ENCODE measurements at regions not wholly inside any gene's neighbourhood (a gene's known extent, or its start where the extent isn't known, plus 50 kb on each side); places are given as distances from the start of the nearest gene placed in this dataset.

DNA sequence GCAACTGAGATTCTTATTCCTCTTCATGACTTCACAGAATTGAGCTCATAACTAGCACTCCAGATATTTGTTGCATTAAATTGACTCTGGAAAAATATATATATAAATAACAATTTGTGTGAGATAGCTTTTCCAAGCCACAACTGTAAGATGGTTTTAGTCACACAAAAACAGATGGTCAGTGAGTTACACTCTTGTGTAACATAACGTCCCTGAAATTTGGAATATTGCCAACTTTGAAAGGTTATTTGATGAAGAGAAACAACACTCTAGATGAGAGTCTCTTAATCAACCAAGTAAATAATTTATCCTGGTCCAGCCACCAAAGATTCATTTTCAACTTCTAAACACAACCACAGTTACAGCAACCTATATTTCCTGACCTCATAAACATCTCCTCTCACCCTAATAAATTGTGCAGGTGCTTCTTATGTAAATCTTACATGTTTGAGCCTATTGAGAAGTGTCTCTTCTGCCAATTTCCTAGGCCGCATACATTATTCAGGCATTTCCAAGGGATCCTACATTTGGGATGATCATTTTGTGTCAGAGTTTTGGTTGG, 84.9 kb upstream of the ACP3 start:
- Histone ChIP-seq H3K27ac (ENCODE audit: low read length) (no peak overlapping the region), H3K4me2 (ENCODE audit: low read length) (no peak overlapping the region), H3K9ac (ENCODE audit: low read length) (no peak overlapping the region), H3K9me3 (ENCODE audit: low read length) (no peaks in the 10 kb centered on the region), H2AFZ (ENCODE audit: low read depth, low read length) (no peak overlapping the region), H3K9me2 (ENCODE audit: insufficient read depth, low read length) (no peaks in the 10 kb centered on the region), H3K79me2 (replicated peaks; ENCODE audit: insufficient read depth, low read length) (no peaks in the 10 kb centered on the region), H3F3A (ENCODE audit: insufficient read depth, low read length, poor library complexity, severe bottlenecking) (no peaks in the 10 kb centered on the region), H3K27me3 (ENCODE audit: insufficient read depth, low read depth, low read length) (no peaks in the 10 kb centered on the region), H4K20me1 (ENCODE audit: insufficient read depth) (no peaks in the 10 kb centered on the region), H3K4me3 (ENCODE audit: low read length) (no peak overlapping the region), H3K36me3 (ENCODE audit: insufficient read depth, low read length) (no peaks in the 10 kb centered on the region)
- TF ChIP-seq RAD21 (conservative IDR thresholded peaks at IDR 0.05) (no peak), TAF1 (IDR thresholded peaks at IDR 0.05; ENCODE audit: low read depth) (no peak), EZH2 (IDR thresholded peaks at IDR 0.05; ENCODE audit: borderline replicate concordance, insufficient read depth, low read length, poor library complexity, severe bottlenecking) (no peak), EP300 (conservative IDR thresholded peaks at IDR 0.05; ENCODE audit: poor library complexity, severe bottlenecking) (no peak), POLR2AphosphoS5 (IDR thresholded peaks at IDR 0.05) (no peak)
- TF ChIP-seq, protein P1, sequence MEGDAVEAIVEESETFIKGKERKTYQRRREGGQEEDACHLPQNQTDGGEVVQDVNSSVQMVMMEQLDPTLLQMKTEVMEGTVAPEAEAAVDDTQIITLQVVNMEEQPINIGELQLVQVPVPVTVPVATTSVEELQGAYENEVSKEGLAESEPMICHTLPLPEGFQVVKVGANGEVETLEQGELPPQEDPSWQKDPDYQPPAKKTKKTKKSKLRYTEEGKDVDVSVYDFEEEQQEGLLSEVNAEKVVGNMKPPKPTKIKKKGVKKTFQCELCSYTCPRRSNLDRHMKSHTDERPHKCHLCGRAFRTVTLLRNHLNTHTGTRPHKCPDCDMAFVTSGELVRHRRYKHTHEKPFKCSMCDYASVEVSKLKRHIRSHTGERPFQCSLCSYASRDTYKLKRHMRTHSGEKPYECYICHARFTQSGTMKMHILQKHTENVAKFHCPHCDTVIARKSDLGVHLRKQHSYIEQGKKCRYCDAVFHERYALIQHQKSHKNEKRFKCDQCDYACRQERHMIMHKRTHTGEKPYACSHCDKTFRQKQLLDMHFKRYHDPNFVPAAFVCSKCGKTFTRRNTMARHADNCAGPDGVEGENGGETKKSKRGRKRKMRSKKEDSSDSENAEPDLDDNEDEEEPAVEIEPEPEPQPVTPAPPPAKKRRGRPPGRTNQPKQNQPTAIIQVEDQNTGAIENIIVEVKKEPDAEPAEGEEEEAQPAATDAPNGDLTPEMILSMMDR (IDR thresholded peaks at IDR 0.05; ENCODE audit: poor library complexity, severe bottlenecking): no peak

- no peaks in the 10 kb centered on the region for H3K9me3 ChIP-seq (ENCODE audit: low read length)
- no peaks in the 10 kb centered on the region for H3K27me3 ChIP-seq (ENCODE audit: insufficient read depth, low read depth, low read length)
- H3K79me2 ChIP-seq (replicated peaks; ENCODE audit: insufficient read depth, low read length): no peaks in the 10 kb centered on the region
- no peak overlapping the region for H3K4me3 ChIP-seq (ENCODE audit: low read length)
- H4K20me1 ChIP-seq (ENCODE audit: insufficient read depth): no peaks in the 10 kb centered on the region
- H3K9me2 ChIP-seq (ENCODE audit: insufficient read depth, low read length): no peaks in the 10 kb centered on the region
- H3K36me3 ChIP-seq (ENCODE audit: insufficient read depth, low read length): no peaks in the 10 kb centered on the region
- no peaks in the 10 kb centered on the region for H3F3A ChIP-seq (ENCODE audit: insufficient read depth, low read length, poor library complexity, severe bottlenecking)
- no peak overlapping the region for H2AFZ ChIP-seq (ENCODE audit: low read depth, low read length)
- H3K4me2 ChIP-seq (ENCODE audit: low read length): no peak overlapping the region
- no peak overlapping the region for H3K27ac ChIP-seq (ENCODE audit: low read length)
- no peak for TF ChIP-seq SMC3 (conservative IDR thresholded peaks at IDR 0.05; ENCODE audit: poor library complexity)
- TF ChIP-seq MXI1 (conservative IDR thresholded peaks at IDR 0.05; ENCODE audit: poor library complexity, severe bottlenecking): no peak
- no peak for TF ChIP-seq RAD21 (conservative IDR thresholded peaks at IDR 0.05)
- no peak for TF ChIP-seq EP300 (conservative IDR thresholded peaks at IDR 0.05; ENCODE audit: poor library complexity, severe bottlenecking)
- TF ChIP-seq TAF1 (IDR thresholded peaks at IDR 0.05; ENCODE audit: low read depth): no peak
- no peak for TF ChIP-seq REST (IDR thresholded peaks at IDR 0.05; ENCODE audit: borderline replicate concordance)
- no peak for TF ChIP-seq POLR2AphosphoS5 (IDR thresholded peaks at IDR 0.05)
- no peak for TF ChIP-seq EZH2 (IDR thresholded peaks at IDR 0.05; ENCODE audit: borderline replicate concordance, insufficient read depth, low read length, poor library complexity, severe bottlenecking)
- TF ChIP-seq, protein P1 (IDR thresholded peaks at IDR 0.05; ENCODE audit: poor library complexity, severe bottlenecking): no peak
- no peak overlapping the region for H3K9ac ChIP-seq (ENCODE audit: low read length)
Measured at GRCh38 chr3:132236701-132237651, 80.2 kb upstream of the ACP3 start.

Measured in neural cell (in vitro differentiated cells).